ENCODE measurements at regions not wholly inside any gene's neighbourhood (a gene's known extent, or its start where the extent isn't known, plus 50 kb on each side); places are given as distances from the start of the nearest gene placed in this dataset.

DNA sequence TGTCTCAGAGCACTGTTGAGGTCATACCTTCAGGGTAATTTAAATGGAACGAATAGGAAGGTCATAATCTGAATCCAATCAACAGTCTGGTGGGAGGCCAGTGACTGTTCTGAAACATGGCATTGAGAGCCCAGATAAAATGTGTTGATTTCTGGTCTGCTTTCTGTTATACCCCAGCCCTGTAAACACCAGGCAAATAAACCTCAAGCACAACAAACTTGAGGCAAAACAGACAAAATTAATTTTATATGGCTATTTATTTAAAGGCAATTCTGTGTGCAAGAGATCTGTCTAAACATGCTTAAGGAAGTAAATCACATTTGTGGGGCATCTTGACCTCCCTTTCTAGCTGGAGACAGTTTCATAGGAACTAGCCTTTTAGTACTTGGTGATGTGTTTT, 140.9 kb upstream of the SPEF2 start:
- no peaks in the 10 kb centered on the region for H3K27me3 ChIP-seq (ENCODE audit: control insufficient read depth, insufficient read depth, low read length)
- DNase-seq (ENCODE audit: low read depth, low spot score): no peak
- POLR2A ChIA-PET: no interaction called here
- TF ChIP-seq, protein P1, sequence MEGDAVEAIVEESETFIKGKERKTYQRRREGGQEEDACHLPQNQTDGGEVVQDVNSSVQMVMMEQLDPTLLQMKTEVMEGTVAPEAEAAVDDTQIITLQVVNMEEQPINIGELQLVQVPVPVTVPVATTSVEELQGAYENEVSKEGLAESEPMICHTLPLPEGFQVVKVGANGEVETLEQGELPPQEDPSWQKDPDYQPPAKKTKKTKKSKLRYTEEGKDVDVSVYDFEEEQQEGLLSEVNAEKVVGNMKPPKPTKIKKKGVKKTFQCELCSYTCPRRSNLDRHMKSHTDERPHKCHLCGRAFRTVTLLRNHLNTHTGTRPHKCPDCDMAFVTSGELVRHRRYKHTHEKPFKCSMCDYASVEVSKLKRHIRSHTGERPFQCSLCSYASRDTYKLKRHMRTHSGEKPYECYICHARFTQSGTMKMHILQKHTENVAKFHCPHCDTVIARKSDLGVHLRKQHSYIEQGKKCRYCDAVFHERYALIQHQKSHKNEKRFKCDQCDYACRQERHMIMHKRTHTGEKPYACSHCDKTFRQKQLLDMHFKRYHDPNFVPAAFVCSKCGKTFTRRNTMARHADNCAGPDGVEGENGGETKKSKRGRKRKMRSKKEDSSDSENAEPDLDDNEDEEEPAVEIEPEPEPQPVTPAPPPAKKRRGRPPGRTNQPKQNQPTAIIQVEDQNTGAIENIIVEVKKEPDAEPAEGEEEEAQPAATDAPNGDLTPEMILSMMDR (IDR thresholded peaks at IDR 0.05; ENCODE audit: low read depth, low read length): no peak
- no peaks in the 10 kb centered on the region for H3K9me3 ChIP-seq (ENCODE audit: control insufficient read depth, insufficient read depth, low read length)
- H3K27ac ChIP-seq (ENCODE audit: low read depth, low read length): no peak overlapping the region
- H3K4me3 ChIP-seq (ENCODE audit: low read depth, low read length): no peak overlapping the region
- CTCF ChIA-PET: interaction anchor here (1.1 kb wide), 1 partner anchor 449 kb away, joined by 3 read pairs; no protein-coding TSS in a partner anchor

DNA sequence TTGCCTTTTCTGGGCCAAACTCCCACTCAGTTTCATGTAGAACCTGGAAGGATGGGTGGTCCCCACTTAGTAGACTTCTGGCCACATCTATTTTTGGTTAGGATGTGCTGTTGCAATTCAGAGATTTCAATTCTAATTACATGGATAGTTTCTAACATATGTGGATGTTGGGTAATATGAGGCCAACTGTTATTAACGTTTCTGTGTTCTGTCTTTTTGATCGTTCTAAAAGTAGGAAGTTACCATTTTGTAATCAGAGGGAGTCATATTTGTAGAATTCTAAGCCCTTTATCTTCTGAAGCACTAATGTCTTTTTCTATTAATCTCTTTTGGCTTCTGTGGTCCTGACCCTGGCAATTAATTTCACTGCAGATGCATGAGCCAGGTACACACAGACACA, 141.6 kb upstream of the SPEF2 start:
- H3K27ac ChIP-seq (ENCODE audit: low read depth, low read length): no peak overlapping the region
- POLR2A ChIA-PET: no interaction called here
- TF ChIP-seq, protein P1 (IDR thresholded peaks at IDR 0.05; ENCODE audit: low read depth, low read length): no peak
- no peaks in the 10 kb centered on the region for H3K27me3 ChIP-seq (ENCODE audit: control insufficient read depth, insufficient read depth, low read length)
- H3K9me3 ChIP-seq (ENCODE audit: control insufficient read depth, insufficient read depth, low read length): no peaks in the 10 kb centered on the region
- H3K4me3 ChIP-seq (ENCODE audit: low read depth, low read length): no peak overlapping the region
- CTCF ChIA-PET: no interaction called here
- DNase-seq (ENCODE audit: low read depth, low spot score): no peak

GRCh38 chr5:35473589-35473988, 144.1 kb upstream of the SPEF2 start:
- DNase-seq (ENCODE audit: low read depth, low spot score): no peak
- POLR2A ChIA-PET: no interaction called here
- H3K27me3 ChIP-seq (ENCODE audit: control insufficient read depth, insufficient read depth, low read length): no peaks in the 10 kb centered on the region
- no peak overlapping the region for H3K27ac ChIP-seq (ENCODE audit: low read depth, low read length)
- CTCF ChIA-PET: no interaction called here
- H3K9me3 ChIP-seq (ENCODE audit: control insufficient read depth, insufficient read depth, low read length): no peaks in the 10 kb centered on the region
- H3K4me3 ChIP-seq (ENCODE audit: low read depth, low read length): no peak overlapping the region
- TF ChIP-seq, protein P1 (IDR thresholded peaks at IDR 0.05; ENCODE audit: low read depth, low read length): no peak

GRCh38 chr5:35470866-35471265, 146.8 kb upstream of the SPEF2 start:
- POLR2A ChIA-PET: no interaction called here
- H3K27me3 ChIP-seq (ENCODE audit: control insufficient read depth, insufficient read depth, low read length): no peaks in the 10 kb centered on the region

GRCh38 chr5:35468811-35469210, 148.9 kb upstream of the SPEF2 start:
- no peaks in the 10 kb centered on the region for H3K27me3 ChIP-seq (ENCODE audit: control insufficient read depth, insufficient read depth, low read length)
- ChIA-PET POLR2A (no interaction called here), CTCF (interaction anchor here (1.7 to 2.8 kb wide), 2 partner anchors 33 to 457 kb away, joined by 3 to 9 read pairs; no protein-coding TSS in a partner anchor)
- H3K27ac ChIP-seq (ENCODE audit: low read depth, low read length): no peak overlapping the region
- TF ChIP-seq, protein P1 (IDR thresholded peaks at IDR 0.05; ENCODE audit: low read depth, low read length): no peak
- no peak overlapping the region for H3K4me3 ChIP-seq (ENCODE audit: low read depth, low read length)
- no peak for DNase-seq (ENCODE audit: low read depth, low spot score)
- H3K9me3 ChIP-seq (ENCODE audit: control insufficient read depth, insufficient read depth, low read length): no peaks in the 10 kb centered on the region

More at GRCh38 chr5:35470866-35471265, 146.8 kb upstream of the SPEF2 start:
- H3K9me3 ChIP-seq (ENCODE audit: control insufficient read depth, insufficient read depth, low read length): no peaks in the 10 kb centered on the region
- no peak overlapping the region for H3K27ac ChIP-seq (ENCODE audit: low read depth, low read length)
- TF ChIP-seq, protein P1 (IDR thresholded peaks at IDR 0.05; ENCODE audit: low read depth, low read length): no peak
- CTCF ChIA-PET: no interaction called here
- no peak overlapping the region for H3K4me3 ChIP-seq (ENCODE audit: low read depth, low read length)
- no peak for DNase-seq (ENCODE audit: low read depth, low spot score)
